CD14-positive monocyte (primary cell): ENCODE measurements at regions not wholly inside any gene's neighbourhood (a gene's known extent, or its start where the extent isn't known, plus 50 kb on each side); places are given as distances from the start of the nearest gene placed in this dataset.

ENCODE experiments used
- DNase-seq, 3 donors: peaks; one replicate each; pipeline ENCODE4 v3.0.0-alpha.2; 2011 to 2022
- H2AFZ ChIP-seq: 2 replicates; pipeline ENCODE4 v1.6.0; 2012; ENCODE audit warnings: mild to moderate bottlenecking, low read depth, low read length, inconsistent platforms; ENCODE audit not compliant: insufficient read depth, poor library complexity, severe bottlenecking
- H3K27ac ChIP-seq, 2 donors: 1 replicate in 1 of 2; 2 replicates in 1 of 2; pipeline ENCODE4 v1.5.1; 2012 to 2013; ENCODE audit warnings: low read length in 2 of 2, control low read depth in 1 of 2, inconsistent platforms in 1 of 2, low read depth in 1 of 2, mild to moderate bottlenecking in 1 of 2
- H3K27me3 ChIP-seq, 2 donors: one replicate each; pipeline versions ENCODE4 v1.6.0 to v1.6.1; 2011 to 2013; ENCODE audit warnings: low read length in 2 of 2; ENCODE audit not compliant: control insufficient read depth in 2 of 2, insufficient read depth in 2 of 2
- H3K36me3 ChIP-seq, 2 donors: replicated peaks in 1 of 2; 1 replicate in 1 of 2; 2 replicates in 1 of 2; pipeline versions ENCODE4 v1.5.1 to v1.6.1; 2012 to 2013; ENCODE audit warnings: low read length in 2 of 2, control low read depth in 1 of 2, inconsistent platforms in 1 of 2, mild to moderate bottlenecking in 1 of 2; ENCODE audit not compliant: insufficient read depth in 2 of 2, control insufficient read depth in 1 of 2
- H3K4me1 ChIP-seq, 2 donors: 1 replicate in 1 of 2; 2 replicates in 1 of 2; pipeline versions ENCODE4 v1.5.1 to v1.6.1; 2012 to 2013; ENCODE audit warnings: low read length in 2 of 2, control low read depth in 1 of 2, inconsistent platforms in 1 of 2, mild to moderate bottlenecking in 1 of 2, moderate library complexity in 1 of 2; ENCODE audit not compliant: insufficient read depth in 2 of 2, control insufficient read depth in 1 of 2
- H3K4me2 ChIP-seq: replicated peaks from 2 replicates; pipeline ENCODE3; 2012; ENCODE audit warnings: low read length, moderate library complexity, mild to moderate bottlenecking; ENCODE audit not compliant: poor library complexity, severe bottlenecking; ENCODE audit errors: extremely low read depth
- H3K4me3 ChIP-seq, 3 experiments: fragments of 200-600 bp in 1 of 3; sonication (generic) in 1 of 3; replicated peaks in 1 of 3; 1 replicate in 2 of 3; 2 replicates in 1 of 3; pipeline ENCODE4 v1.5.1; 2011 to 2013; ENCODE audit warnings: low read length in 3 of 3, mild to moderate bottlenecking in 3 of 3, control low read depth in 2 of 3, low read depth in 2 of 3, inconsistent platforms in 1 of 3, moderate library complexity in 1 of 3
- H3K79me2 ChIP-seq: 2 replicates; pipeline ENCODE4 v1.6.0; 2012; ENCODE audit warnings: mild to moderate bottlenecking, control low read depth, inconsistent platforms, low read length, moderate library complexity; ENCODE audit not compliant: insufficient read depth
- H3K9ac ChIP-seq: 2 replicates; pipeline ENCODE4 v1.6.0; 2017; ENCODE audit warnings: low read length, mild to moderate bottlenecking; ENCODE audit not compliant: insufficient read depth, poor library complexity, severe bottlenecking
- H3K9me3 ChIP-seq, 2 donors: replicated peaks in 1 of 2; 1 replicate in 1 of 2; 2 replicates in 1 of 2; pipeline versions ENCODE4 v1.5.1 to v1.6.1; 2012 to 2013; ENCODE audit warnings: low read length in 2 of 2, control low read depth in 1 of 2; ENCODE audit not compliant: control insufficient read depth in 1 of 2, insufficient read depth in 1 of 2
- H4K20me1 ChIP-seq: 2 replicates; pipeline ENCODE4 v1.6.0; 2012; ENCODE audit warnings: mild to moderate bottlenecking, low read length, control low read depth, moderate library complexity; ENCODE audit not compliant: insufficient read depth
- H3K27ac Mint-ChIP-seq, 7 donors: one replicate each; pipeline ENCODE4 v1.8.0; 2020; ENCODE audit warnings: mild to moderate bottlenecking in 7 of 7, mixed read lengths in 7 of 7, moderate library complexity in 6 of 7, inconsistent platforms in 2 of 7
- H3K27me3 Mint-ChIP-seq, 3 donors: one replicate each; pipeline ENCODE4 v1.8.0; 2021 to 2022; ENCODE audit warnings: low read depth in 3 of 3, mild to moderate bottlenecking in 3 of 3, mixed read lengths in 3 of 3, moderate library complexity in 3 of 3, inconsistent platforms in 1 of 3
- H3K36me3 Mint-ChIP-seq, 2 donors: one replicate each; pipeline ENCODE4 v1.8.0; 2020; ENCODE audit warnings: mixed read lengths in 2 of 2, inconsistent platforms in 1 of 2, mild to moderate bottlenecking in 1 of 2
- H3K4me1 Mint-ChIP-seq: one replicate; pipeline ENCODE4 v1.8.0; 2020; ENCODE audit warnings: mild to moderate bottlenecking, mixed read lengths
- H3K4me3 Mint-ChIP-seq, 2 donors: one replicate each; pipeline ENCODE4 v1.8.0; 2020; ENCODE audit warnings: mild to moderate bottlenecking in 2 of 2, mixed read lengths in 2 of 2, moderate library complexity in 1 of 2
- H3K9me3 Mint-ChIP-seq, 7 donors: one replicate each; pipeline ENCODE4 v1.8.0; 2020 to 2022; ENCODE audit warnings: mixed read lengths in 7 of 7, mild to moderate bottlenecking in 6 of 7, moderate library complexity in 6 of 7, inconsistent platforms in 2 of 7
- WGBS: methylation state at CpG from one replicate; pipeline ENCODE4 v1.1.5; 2013; ENCODE audit warnings: missing lambda C conversion rate; ENCODE audit not compliant: insufficient coverage; 5-methylcytosine and 5-hydroxymethylcytosine counted together
- intact Hi-C, 2 donors: fragments of 100-400 bp; cut with micrococcal nuclease; formaldehyde crosslinking; loops; one replicate each; pipeline versions ENCODE4 v1.15.0 to v1.15.1; 2023
- TF ChIP-seq, protein P1 (sequence below): fragments of 200-600 bp; IDR thresholded peaks from one replicate; pipeline ENCODE4 v1.8.0; 2022; ENCODE audit warnings: antibody characterized with exemption, mild to moderate bottlenecking

DNA sequence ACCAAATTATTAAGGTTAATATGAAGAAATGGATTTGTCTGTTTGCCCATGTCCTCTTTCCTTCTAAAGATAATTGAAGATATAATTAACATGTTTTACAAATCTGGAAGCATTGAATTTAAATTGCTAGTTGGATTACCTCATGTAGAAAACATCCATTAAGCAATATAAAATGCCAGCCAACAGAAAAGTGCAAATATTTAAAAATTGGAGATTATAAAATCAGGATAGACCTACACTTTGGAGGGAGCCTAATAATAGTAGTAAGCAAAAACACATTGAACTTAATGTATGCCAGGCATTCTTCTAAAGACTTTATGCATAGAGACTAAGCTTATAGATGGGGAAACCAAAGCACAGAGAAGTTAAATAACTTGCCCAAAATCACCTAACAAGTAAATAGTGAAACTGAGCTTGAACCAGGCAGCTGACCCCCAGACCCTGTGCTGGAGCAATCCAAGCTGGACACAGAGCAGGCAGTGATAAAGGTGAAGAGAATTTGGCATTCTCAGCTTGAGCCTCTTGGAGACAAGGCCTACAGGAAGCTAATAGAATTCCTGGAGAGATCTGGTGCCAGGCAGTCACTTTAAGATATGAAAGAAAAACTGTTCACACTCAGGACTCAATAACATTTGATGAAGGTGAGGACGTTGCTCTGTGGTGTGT, 119.8 kb downstream of the ASCL1 start:
- WGBS: no CpG with 5 or more reads among the region's 1 CpG
- Histone ChIP-seq H3K36me3 (no peaks in the 10 kb centered on the region), H3K79me2 (no peaks in the 10 kb centered on the region), H3K9me3 (peaks cover 0 to 6% of the 10 kb centered on the region in 2 donors), H3K27ac (no peak overlapping the region), H4K20me1 (no peaks in the 10 kb centered on the region), H3K4me3 (no peak overlapping the region), H3K9ac (no peak overlapping the region), H3K4me2 (no peak overlapping the region), H3K27me3 (no peaks in the 10 kb centered on the region), H2AFZ (no peak overlapping the region), H3K4me1 (no peaks in the 10 kb centered on the region)
- no peak for DNase-seq
- TF ChIP-seq, protein P1, sequence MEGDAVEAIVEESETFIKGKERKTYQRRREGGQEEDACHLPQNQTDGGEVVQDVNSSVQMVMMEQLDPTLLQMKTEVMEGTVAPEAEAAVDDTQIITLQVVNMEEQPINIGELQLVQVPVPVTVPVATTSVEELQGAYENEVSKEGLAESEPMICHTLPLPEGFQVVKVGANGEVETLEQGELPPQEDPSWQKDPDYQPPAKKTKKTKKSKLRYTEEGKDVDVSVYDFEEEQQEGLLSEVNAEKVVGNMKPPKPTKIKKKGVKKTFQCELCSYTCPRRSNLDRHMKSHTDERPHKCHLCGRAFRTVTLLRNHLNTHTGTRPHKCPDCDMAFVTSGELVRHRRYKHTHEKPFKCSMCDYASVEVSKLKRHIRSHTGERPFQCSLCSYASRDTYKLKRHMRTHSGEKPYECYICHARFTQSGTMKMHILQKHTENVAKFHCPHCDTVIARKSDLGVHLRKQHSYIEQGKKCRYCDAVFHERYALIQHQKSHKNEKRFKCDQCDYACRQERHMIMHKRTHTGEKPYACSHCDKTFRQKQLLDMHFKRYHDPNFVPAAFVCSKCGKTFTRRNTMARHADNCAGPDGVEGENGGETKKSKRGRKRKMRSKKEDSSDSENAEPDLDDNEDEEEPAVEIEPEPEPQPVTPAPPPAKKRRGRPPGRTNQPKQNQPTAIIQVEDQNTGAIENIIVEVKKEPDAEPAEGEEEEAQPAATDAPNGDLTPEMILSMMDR: no peak
- Mint-ChIP-seq H3K9me3 (peaks cover 0 to 3% (median 0%) of the 10 kb centered on the region in 7 donors), H3K4me3 (no peak overlapping the region), H3K36me3 (no peaks in the 10 kb centered on the region), H3K27me3 (peaks cover 0 to 2% (median 0%) of the 10 kb centered on the region in 3 donors), H3K27ac (no peak overlapping the region), H3K4me1 (no peaks in the 10 kb centered on the region)
- intact Hi-C loops: no loop called here

- TF ChIP-seq, protein P1: no peak
- Mint-ChIP-seq H3K36me3 (no peaks in the 10 kb centered on the region), H3K4me1 (no peaks in the 10 kb centered on the region), H3K27me3 (peaks cover 0 to 1% (median 0%) of the 10 kb centered on the region in 3 donors), H3K27ac (no peak overlapping the region), H3K9me3 (peaks cover 0 to 7% (median 0%) of the 10 kb centered on the region in 7 donors), H3K4me3 (no peak overlapping the region)
- no peak overlapping the region for H2AFZ ChIP-seq
- no peak overlapping the region for H3K9ac ChIP-seq
- no peak for DNase-seq
- H4K20me1 ChIP-seq: no peaks in the 10 kb centered on the region
- H3K4me2 ChIP-seq: no peak overlapping the region
- H3K27ac ChIP-seq: no peak overlapping the region
- no peaks in the 10 kb centered on the region for H3K27me3 ChIP-seq
- H3K4me3 ChIP-seq: no peak overlapping the region
- no peaks in the 10 kb centered on the region for H3K4me1 ChIP-seq
- 80% methylated on average over 1 of the region's 5 CpGs for WGBS
- H3K79me2 ChIP-seq: no peaks in the 10 kb centered on the region
- H3K9me3 ChIP-seq: peaks cover 0 to 6% of the 10 kb centered on the region in 2 donors
- intact Hi-C loops: no loop called here
- no peaks in the 10 kb centered on the region for H3K36me3 ChIP-seq
Measured at GRCh38 chr12:103085541-103085940, 128.1 kb downstream of the ASCL1 start.
